Peyer's patch (tissue), 4 donors: ENCODE measurements at regions not wholly inside any gene's neighbourhood (a gene's known extent, or its start where the extent isn't known, plus 50 kb on each side); places are given as distances from the start of the nearest gene placed in this dataset.
"Not testable (repeated sequence)": the region's sequence is repeated elsewhere in the genome, so short reads cannot be mapped to it uniquely, and the experiment has no call there.

Source experiments
- POLR2A ChIP-seq, 2 donors: fragments of 450-650 bp; IDR thresholded peaks; one replicate each; pipeline ENCODE4 v1.5.1; 2017; ENCODE audit warnings: antibody characterized with exemption in 2 of 2, mild to moderate bottlenecking in 2 of 2, moderate library complexity in 2 of 2
- TF ChIP-seq, protein P1 (sequence below), 6 experiments: fragments of 450-650 bp in 4 of 6; fragments of 200-600 bp in 2 of 6; sonication (generic) in 1 of 6; IDR thresholded peaks; one replicate each; pipeline ENCODE4 v1.5.1; 2017 to 2019; ENCODE audit warnings: antibody characterized with exemption in 6 of 6, mild to moderate bottlenecking in 3 of 6, moderate library complexity in 1 of 6

DNA sequence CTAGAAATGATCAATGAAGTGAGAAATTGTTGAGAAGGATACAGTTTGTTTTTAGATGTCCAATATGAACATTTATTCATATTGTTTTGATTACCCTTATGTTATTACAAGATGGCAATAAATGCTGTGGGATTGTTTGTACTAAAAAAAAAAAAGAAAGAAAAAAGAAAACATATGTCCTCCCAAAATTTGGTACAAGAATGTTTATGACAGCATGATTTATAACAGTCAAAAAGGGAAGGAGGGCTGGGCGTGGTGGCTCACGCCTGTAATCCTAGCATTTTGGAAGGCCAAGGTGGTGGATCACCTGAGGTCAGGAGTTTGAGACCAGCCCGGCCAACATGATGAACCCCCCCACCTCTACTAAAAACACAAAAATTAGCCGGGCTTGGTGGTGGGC lies 78.5 kb upstream of the ID2 start:
- TF ChIP-seq, protein P1, sequence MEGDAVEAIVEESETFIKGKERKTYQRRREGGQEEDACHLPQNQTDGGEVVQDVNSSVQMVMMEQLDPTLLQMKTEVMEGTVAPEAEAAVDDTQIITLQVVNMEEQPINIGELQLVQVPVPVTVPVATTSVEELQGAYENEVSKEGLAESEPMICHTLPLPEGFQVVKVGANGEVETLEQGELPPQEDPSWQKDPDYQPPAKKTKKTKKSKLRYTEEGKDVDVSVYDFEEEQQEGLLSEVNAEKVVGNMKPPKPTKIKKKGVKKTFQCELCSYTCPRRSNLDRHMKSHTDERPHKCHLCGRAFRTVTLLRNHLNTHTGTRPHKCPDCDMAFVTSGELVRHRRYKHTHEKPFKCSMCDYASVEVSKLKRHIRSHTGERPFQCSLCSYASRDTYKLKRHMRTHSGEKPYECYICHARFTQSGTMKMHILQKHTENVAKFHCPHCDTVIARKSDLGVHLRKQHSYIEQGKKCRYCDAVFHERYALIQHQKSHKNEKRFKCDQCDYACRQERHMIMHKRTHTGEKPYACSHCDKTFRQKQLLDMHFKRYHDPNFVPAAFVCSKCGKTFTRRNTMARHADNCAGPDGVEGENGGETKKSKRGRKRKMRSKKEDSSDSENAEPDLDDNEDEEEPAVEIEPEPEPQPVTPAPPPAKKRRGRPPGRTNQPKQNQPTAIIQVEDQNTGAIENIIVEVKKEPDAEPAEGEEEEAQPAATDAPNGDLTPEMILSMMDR (IDR thresholded peaks at IDR 0.05): not testable (repeated sequence)
- TF ChIP-seq POLR2A (IDR thresholded peaks at IDR 0.05): not testable (repeated sequence)
